LoVo (cell line): ENCODE measurements at regions not wholly inside any gene's neighbourhood (a gene's known extent, or its start where the extent isn't known, plus 50 kb on each side); places are given as distances from the start of the nearest gene placed in this dataset.
"Not testable (repeated sequence)": the region's sequence is repeated elsewhere in the genome, so short reads cannot be mapped to it uniquely, and the experiment has no call there.

Experiments
- DNase-seq: peaks from one replicate; pipeline ENCODE4 v3.0.0-alpha.2; 2016; ENCODE audit warnings: low spot score

DNA sequence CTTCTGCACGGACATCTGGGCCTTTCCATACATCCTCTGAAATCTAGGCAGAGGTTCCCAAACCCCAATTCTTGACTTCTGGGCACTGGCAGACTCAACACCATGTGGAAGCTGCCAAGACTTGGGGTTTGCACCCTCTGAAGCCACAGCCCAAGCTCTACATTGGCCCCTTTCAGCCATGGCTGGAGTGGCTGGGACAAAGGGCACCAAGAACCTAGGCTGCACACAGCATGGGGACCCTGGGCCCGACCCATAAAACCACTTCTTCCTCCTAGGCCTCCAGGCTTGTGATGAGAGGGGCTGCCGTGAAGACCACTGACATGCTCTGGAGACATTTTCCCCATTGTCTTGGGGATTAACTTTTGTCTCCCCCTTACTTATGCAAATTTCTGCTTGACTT, 158.0 kb downstream of the GNAI1 start:
- not testable (repeated sequence) for DNase-seq

DNA sequence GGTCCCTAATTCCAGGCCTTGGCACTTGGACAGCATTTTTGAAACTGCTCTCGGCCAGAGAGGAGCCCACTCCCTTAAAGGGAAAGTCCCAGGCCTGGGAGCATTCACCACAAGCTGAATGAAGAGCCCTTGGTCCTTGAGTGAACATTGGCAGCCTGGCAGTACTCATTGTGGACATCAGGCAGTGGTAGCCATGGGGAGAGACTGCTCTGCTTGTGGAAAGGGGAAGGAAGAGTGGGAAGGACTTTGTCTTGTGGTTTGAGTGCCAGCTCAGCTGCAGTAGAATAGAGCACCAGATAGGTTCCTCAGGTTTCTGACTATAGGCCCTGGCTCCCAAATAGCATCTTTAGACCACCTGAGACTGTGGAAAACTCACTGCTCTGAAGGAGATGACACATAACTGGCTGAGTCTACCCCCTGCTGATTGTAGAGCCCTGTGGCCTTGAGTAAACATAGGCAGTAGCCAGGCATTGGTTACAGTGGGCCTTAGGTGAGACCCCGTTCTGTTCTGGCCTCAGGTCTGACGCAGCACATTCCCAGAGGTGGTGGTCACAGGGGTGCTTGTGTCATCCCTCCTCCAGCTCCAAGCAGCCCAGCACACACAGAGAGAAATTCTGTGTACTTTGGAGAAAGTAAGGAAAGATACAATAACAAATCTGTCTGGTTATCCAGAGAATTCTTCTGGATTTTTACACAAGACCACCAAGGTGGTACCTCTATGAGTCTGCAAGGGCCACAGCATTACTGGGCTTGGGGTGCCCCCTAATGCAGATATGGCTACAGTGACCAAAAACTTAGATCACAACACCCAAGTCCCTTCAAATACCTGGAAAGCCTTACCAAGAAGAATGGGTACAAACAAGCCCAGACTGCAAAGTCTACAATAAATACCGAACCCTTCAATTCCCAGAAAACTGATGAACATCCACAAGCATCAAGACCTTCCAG, 153.8 kb downstream of the GNAI1 start:
- no peak for DNase-seq

DNA sequence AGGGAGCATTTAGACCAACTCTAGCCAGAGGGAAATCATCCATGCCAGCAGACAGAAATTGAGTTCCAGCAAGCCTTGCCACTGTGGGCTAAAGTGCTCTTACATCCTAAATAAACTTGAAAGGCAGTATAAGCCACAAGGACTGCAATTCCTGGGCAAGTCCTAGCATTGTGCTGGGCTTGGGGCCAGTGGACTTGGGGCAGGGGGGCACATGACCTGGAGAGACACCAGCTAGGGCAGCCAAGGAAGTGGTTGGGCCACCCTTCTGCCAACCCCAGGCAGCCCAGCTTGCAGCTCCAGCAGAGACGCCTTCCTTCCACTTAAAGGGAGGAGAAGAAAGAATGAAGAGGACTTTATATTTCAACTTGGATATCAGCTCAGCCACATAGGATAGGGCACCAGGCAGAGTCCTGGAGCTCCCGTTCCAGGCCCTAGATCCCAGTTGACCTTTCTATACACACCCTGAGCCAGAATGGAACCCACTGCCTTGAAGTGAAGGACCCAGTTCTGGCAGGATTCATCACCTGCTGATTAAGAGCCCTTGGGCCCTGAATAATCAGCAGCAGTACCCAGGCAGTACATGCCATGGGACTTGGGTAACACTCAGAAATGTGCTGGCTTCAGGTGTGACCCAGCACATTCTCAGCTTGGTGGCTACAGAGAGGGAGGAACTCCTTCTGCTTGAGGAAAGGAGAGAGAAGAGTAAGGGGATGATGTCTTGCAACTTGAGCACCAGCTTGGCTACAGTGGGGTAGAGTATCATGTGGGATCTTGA, 153.0 kb downstream of the GNAI1 start:
- DNase-seq, result no peak

GRCh38 chr7:80286611-80287010, 152.0 kb downstream of the GNAI1 start:
- DNase-seq, result no peak

- DNase-seq, result no peak
Measured at GRCh38 chr7:80284855-80285254, 150.2 kb downstream of the GNAI1 start.

DNA sequence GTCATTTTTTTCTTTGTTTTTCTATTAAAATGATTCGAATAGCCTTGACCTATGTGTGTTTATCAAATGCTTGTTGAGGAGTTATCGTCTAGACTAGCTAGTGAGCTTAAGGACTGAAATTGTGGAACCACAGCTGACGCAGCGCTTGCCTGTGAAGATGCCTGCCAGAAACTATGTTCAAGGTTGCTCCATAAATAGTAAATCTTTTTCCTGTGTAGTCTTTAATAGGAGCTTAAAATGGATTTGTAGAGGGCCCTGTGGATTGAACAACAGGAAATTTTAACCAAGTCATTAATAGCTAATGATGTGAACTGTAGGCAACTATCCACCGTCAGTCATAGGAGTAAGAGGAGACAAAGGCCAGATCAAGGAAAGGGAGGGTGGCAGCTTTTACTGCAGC, 145.1 kb downstream of the GNAI1 start:
- DNase-seq, result no peak

GRCh38 chr7:80278737-80279136, 144.1 kb downstream of the GNAI1 start:
- no peak for DNase-seq

- peak; percentile 80 for DNase-seq
Measured at GRCh38 chr7:80277434-80278427, 143.1 kb downstream of the GNAI1 start.
